GM23338 (cell line): ENCODE measurements at regions not wholly inside any gene's neighbourhood (a gene's known extent, or its start where the extent isn't known, plus 50 kb on each side); places are given as distances from the start of the nearest gene placed in this dataset.

Experiments
- ATAC-seq: fragments of 200-7000 bp; cut with Tn5 transposase; 3 replicates; pipeline ENCODE4 v1.9.1; 2020
- DNase-seq: peaks from one replicate; pipeline ENCODE4 v3.0.0-alpha.2; 2015; ENCODE audit warnings: low spot score
- H2AFZ ChIP-seq: fragments of 200-600 bp; sonication (generic); 2 replicates; pipeline ENCODE4 v1.8.0; 2016; ENCODE audit warnings: antibody characterized with exemption, mild to moderate bottlenecking, moderate library complexity
- H3F3A ChIP-seq: fragments of 200-600 bp; sonication (generic); replicated peaks from 2 replicates; pipeline ENCODE4 v1.8.0; 2017; ENCODE audit warnings: antibody characterized with exemption, mixed run types, low read depth
- H3K27ac ChIP-seq: fragments of 200-600 bp; sonication (generic); 2 replicates; pipeline ENCODE4 v1.6.1; 2016; ENCODE audit warnings: low read depth
- H3K27me3 ChIP-seq: fragments of 200-600 bp; sonication (generic); 2 replicates; pipeline ENCODE4 v1.8.0; 2016; ENCODE audit warnings: mild to moderate bottlenecking, mixed run types, moderate library complexity; ENCODE audit not compliant: insufficient read depth
- H3K36me3 ChIP-seq: fragments of 200-600 bp; sonication (generic); 2 replicates; pipeline ENCODE4 v1.8.0; 2016; ENCODE audit warnings: mild to moderate bottlenecking; ENCODE audit not compliant: insufficient read depth
- H3K4me1 ChIP-seq: fragments of 200-600 bp; sonication (generic); 2 replicates; pipeline ENCODE4 v1.8.0; 2016; ENCODE audit warnings: mild to moderate bottlenecking, moderate library complexity; ENCODE audit not compliant: insufficient read depth
- H3K4me2 ChIP-seq: fragments of 200-600 bp; sonication (generic); 2 replicates; pipeline ENCODE4 v1.7.1; 2017; ENCODE audit warnings: mixed run types
- H3K4me3 ChIP-seq: fragments of 200-600 bp; sonication (generic); 2 replicates; pipeline ENCODE4 v1.6.1; 2016; ENCODE audit warnings: mixed run types
- H3K79me2 ChIP-seq: fragments of 200-600 bp; sonication (generic); replicated peaks from 2 replicates; pipeline ENCODE4 v1.8.0; 2017; ENCODE audit warnings: mild to moderate bottlenecking; ENCODE audit not compliant: insufficient read depth
- H3K9me2 ChIP-seq: fragments of 200-600 bp; sonication (generic); 2 replicates; pipeline ENCODE4 v1.8.0; 2017; ENCODE audit not compliant: insufficient read depth
- H4K20me1 ChIP-seq: fragments of 200-600 bp; sonication (generic); replicated peaks from 2 replicates; pipeline ENCODE4 v1.8.0; 2017; ENCODE audit warnings: mild to moderate bottlenecking; ENCODE audit not compliant: insufficient read depth
- H3K27ac Mint-ChIP-seq: 2 replicates; pipeline ENCODE4 v1.8.0; 2020; ENCODE audit warnings: inconsistent platforms, mild to moderate bottlenecking, moderate library complexity, mixed read lengths
- H3K27me3 Mint-ChIP-seq: 3 replicates; pipeline ENCODE4 v1.8.0; 2022; ENCODE audit warnings: low read depth, mild to moderate bottlenecking, moderate library complexity, mixed read lengths, inconsistent platforms; ENCODE audit not compliant: insufficient read depth, poor library complexity
- H3K36me3 Mint-ChIP-seq: 3 replicates; pipeline ENCODE4 v1.8.0; 2021; ENCODE audit warnings: low read depth, mild to moderate bottlenecking, inconsistent platforms, moderate library complexity, mixed read lengths
- H3K4me1 Mint-ChIP-seq: 3 replicates; pipeline ENCODE4 v1.8.0; 2020; ENCODE audit warnings: mild to moderate bottlenecking, inconsistent platforms, mixed read lengths
- H3K4me3 Mint-ChIP-seq: 3 replicates; pipeline ENCODE4 v1.8.0; 2021; ENCODE audit warnings: moderate library complexity, mild to moderate bottlenecking, inconsistent platforms, mixed read lengths
- H3K9me3 Mint-ChIP-seq: 3 replicates; pipeline ENCODE4 v1.8.0; 2020; ENCODE audit warnings: moderate library complexity, mild to moderate bottlenecking, inconsistent platforms, mixed read lengths
- NANOG ChIP-seq: IDR thresholded peaks from 2 replicates; pipeline ENCODE4 v1.6.1; 2016; ENCODE audit warnings: antibody characterized with exemption, borderline replicate concordance

DNA sequence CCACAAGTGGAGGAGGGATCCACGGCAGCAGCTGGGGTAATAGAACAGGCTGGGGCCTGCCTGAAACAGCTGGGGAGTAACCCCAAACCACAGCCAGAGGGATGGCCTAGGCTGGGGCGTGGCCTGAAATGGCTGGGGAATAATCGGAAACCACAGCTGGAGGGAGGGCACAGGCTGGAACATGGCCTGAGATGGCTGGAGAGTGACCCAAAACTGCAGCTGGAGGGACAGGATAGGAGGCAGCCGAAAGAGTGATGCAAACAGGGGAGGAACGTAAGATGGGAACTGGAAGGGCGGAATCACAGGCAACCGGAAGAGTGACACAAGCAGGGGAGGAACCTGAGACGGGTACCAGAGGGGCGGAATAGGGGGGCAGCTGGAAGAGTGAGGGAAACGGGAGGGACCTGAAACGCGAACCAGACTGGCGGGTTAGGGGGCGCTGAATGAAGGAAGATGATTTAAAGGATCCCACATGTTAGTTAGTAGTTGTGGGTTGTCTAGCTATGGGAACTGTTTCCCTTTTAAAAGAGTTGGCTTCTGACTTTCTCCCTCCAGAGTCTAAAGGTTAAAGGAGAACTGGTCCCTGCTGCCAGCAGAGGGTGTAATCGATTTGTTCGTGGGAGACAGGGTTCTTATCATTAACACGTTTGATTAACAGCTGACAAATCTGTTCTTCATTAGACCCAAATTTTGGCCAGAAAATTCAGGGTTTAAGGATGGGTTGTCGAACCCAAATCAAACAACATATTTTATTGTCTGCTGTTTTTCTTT lies 71.7 kb upstream of the KDM5D start:
- Histone ChIP-seq H3K4me1 (no peaks in the 10 kb centered on the region; the same call in 1 of the 2 replicates), H3K4me3 (peak overlapping the region; percentile 28; the same call in 1 of the 2 replicates), H2AFZ (0 out of 2 replicates have a peak overlapping the region, but pooled peaks have one; percentile 23), H4K20me1 (no peaks in the 10 kb centered on the region), H3K9me2 (no peaks in the 10 kb centered on the region), H3F3A (no peaks in the 10 kb centered on the region), H3K27ac (no peak overlapping the region), H3K27me3 (no peaks in the 10 kb centered on the region), H3K36me3 (no peaks in the 10 kb centered on the region), H3K4me2 (peak overlapping the region; percentile 57; the same call in 1 of the 2 replicates), H3K79me2 (no peaks in the 10 kb centered on the region)
- Mint-ChIP-seq H3K4me1 (no peaks in the 10 kb centered on the region), H3K36me3 (peaks cover 9% of the 10 kb centered on the region; the same call in 2 of the 3 replicates), H3K9me3 (peaks cover 86% of the 10 kb centered on the region), H3K27ac (no peak overlapping the region), H3K27me3 (no peaks in the 10 kb centered on the region), H3K4me3 (no peak overlapping the region)
- ATAC-seq (no peak), DNase-seq (peak; percentile 26)
- no peak for TF ChIP-seq NANOG
